ENCODE measurements at regions not wholly inside any gene's neighbourhood (a gene's known extent, or its start where the extent isn't known, plus 50 kb on each side); places are given as distances from the start of the nearest gene placed in this dataset.

- CTCF ChIA-PET: no interaction called here
- RAD21 ChIA-PET (ENCODE audit: low non-redundant PET in 1 of 2, low total read pairs in 2 of 2, uncharacterized antibody in 2 of 2, unreplicated experiment in 2 of 2): no interaction called here
- intact Hi-C loops (cut with micrococcal nuclease): no loop called here
- Histone ChIP-seq H3K9ac (ENCODE audit: low read length) (no peak overlapping the region), H3K9me2 (ENCODE audit: insufficient read depth) (no peaks in the 10 kb centered on the region), H3K4me1 (ENCODE audit: control insufficient read depth in 1 of 2, insufficient read depth in 2 of 2, low read length in 2 of 2) (no peaks in the 10 kb centered on the region), H3K79me2 (ENCODE audit: insufficient read depth, low read length) (no peaks in the 10 kb centered on the region), H3K9me3 (ENCODE audit: control insufficient read depth in 1 of 2, insufficient read depth in 1 of 2, low read depth in 1 of 2, low read length in 2 of 2) (no peaks in the 10 kb centered on the region), H3K27me3 (ENCODE audit: insufficient read depth, low read length) (no peaks in the 10 kb centered on the region), H4K20me1 (ENCODE audit: insufficient read depth) (no peaks in the 10 kb centered on the region), H2AFZ (ENCODE audit: low read depth, low read length, poor library complexity, severe bottlenecking) (no peak overlapping the region), H3K36me3 (ENCODE audit: control insufficient read depth in 1 of 2, insufficient read depth in 2 of 2, low read length in 2 of 2) (no peaks in the 10 kb centered on the region), H3K4me2 (ENCODE audit: low read length) (no peak overlapping the region), H3K27ac (ENCODE audit: low read depth, low read length) (no peak overlapping the region), H3K4me3 (replicated peaks in 1 of 2; ENCODE audit: low read depth in 1 of 2, low read length in 2 of 2) (no peak overlapping the region)
- TF ChIP-seq, protein P1, sequence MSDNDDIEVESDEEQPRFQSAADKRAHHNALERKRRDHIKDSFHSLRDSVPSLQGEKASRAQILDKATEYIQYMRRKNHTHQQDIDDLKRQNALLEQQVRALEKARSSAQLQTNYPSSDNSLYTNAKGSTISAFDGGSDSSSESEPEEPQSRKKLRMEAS (IDR thresholded peaks at IDR 0.05): no peak
- TF ChIP-seq POLR2AphosphoS5 (IDR thresholded peaks at IDR 0.05; ENCODE audit: low read depth, low read length) (no peak), ATF3 (IDR thresholded peaks at IDR 0.05) (no peak), TCF7L2 (IDR thresholded peaks at IDR 0.05; ENCODE audit: borderline replicate concordance, extremely low read depth, insufficient read depth, insufficient read length) (no peak), FOSL1 (IDR thresholded peaks at IDR 0.05; ENCODE audit: low read depth) (no peak), EGR1 (IDR thresholded peaks at IDR 0.05; ENCODE audit: low read depth) (no peak)
- TF ChIP-seq, protein P2, sequence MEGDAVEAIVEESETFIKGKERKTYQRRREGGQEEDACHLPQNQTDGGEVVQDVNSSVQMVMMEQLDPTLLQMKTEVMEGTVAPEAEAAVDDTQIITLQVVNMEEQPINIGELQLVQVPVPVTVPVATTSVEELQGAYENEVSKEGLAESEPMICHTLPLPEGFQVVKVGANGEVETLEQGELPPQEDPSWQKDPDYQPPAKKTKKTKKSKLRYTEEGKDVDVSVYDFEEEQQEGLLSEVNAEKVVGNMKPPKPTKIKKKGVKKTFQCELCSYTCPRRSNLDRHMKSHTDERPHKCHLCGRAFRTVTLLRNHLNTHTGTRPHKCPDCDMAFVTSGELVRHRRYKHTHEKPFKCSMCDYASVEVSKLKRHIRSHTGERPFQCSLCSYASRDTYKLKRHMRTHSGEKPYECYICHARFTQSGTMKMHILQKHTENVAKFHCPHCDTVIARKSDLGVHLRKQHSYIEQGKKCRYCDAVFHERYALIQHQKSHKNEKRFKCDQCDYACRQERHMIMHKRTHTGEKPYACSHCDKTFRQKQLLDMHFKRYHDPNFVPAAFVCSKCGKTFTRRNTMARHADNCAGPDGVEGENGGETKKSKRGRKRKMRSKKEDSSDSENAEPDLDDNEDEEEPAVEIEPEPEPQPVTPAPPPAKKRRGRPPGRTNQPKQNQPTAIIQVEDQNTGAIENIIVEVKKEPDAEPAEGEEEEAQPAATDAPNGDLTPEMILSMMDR (IDR thresholded peaks at IDR 0.05 in 2 of 3, conservative IDR thresholded peaks at IDR 0.05 in 1 of 3; ENCODE audit: borderline replicate concordance in 1 of 3, insufficient read depth in 1 of 3, low read depth in 2 of 3, low read length in 2 of 3): no peak
- POLR2A ChIA-PET: no interaction called here
- BruUV-seq (replicated peaks): no TSS peak
- ATAC-seq (no peak), DNase-seq (ENCODE audit: low read depth, low spot score) (no peak)
Observed at GRCh38 chr13:64234255-64234654, 2818.6 kb upstream of the PCDH20 start.

- intact Hi-C loops (cut with micrococcal nuclease): no loop called here
- RAD21 ChIA-PET (ENCODE audit: low non-redundant PET in 1 of 2, low total read pairs in 2 of 2, uncharacterized antibody in 2 of 2, unreplicated experiment in 2 of 2): no interaction called here
- no peak for TF ChIP-seq EZH2phosphoT487 (IDR thresholded peaks at IDR 0.05; ENCODE audit: borderline replicate concordance)
- TF ChIP-seq ELF1 (IDR thresholded peaks at IDR 0.05; ENCODE audit: borderline replicate concordance, low read depth): no peak
- no peak for TF ChIP-seq ZNF274 (IDR thresholded peaks at IDR 0.05; ENCODE audit: low read depth, low read length)
- no peak for TF ChIP-seq FOSL1 (IDR thresholded peaks at IDR 0.05; ENCODE audit: low read depth)
- no peak for TF ChIP-seq RAD21 (IDR thresholded peaks at IDR 0.05; ENCODE audit: low read depth)
- no peak for TF ChIP-seq YY1 (IDR thresholded peaks at IDR 0.05; ENCODE audit: extremely low read depth, insufficient replicate concordance, low read depth, low read length)
- no peak for TF ChIP-seq ATF3 (IDR thresholded peaks at IDR 0.05)
- TF ChIP-seq EGR1 (IDR thresholded peaks at IDR 0.05; ENCODE audit: low read depth): no peak
- no peak for TF ChIP-seq POLR2AphosphoS5 (IDR thresholded peaks at IDR 0.05; ENCODE audit: low read depth, low read length)
- CTCF ChIA-PET: no interaction called here
- no peaks in the 10 kb centered on the region for H3K9me2 ChIP-seq (ENCODE audit: insufficient read depth)
- no peak for DNase-seq (ENCODE audit: low read depth, low spot score)
- no peaks in the 10 kb centered on the region for H3K4me1 ChIP-seq (ENCODE audit: control insufficient read depth in 1 of 2, insufficient read depth in 2 of 2, low read length in 2 of 2)
- H3K79me2 ChIP-seq (ENCODE audit: insufficient read depth, low read length): no peaks in the 10 kb centered on the region
- H3K36me3 ChIP-seq (ENCODE audit: control insufficient read depth in 1 of 2, insufficient read depth in 2 of 2, low read length in 2 of 2): no peaks in the 10 kb centered on the region
- no peaks in the 10 kb centered on the region for H4K20me1 ChIP-seq (ENCODE audit: insufficient read depth)
- POLR2A ChIA-PET: no interaction called here
- H2AFZ ChIP-seq (ENCODE audit: low read depth, low read length, poor library complexity, severe bottlenecking): no peak overlapping the region
- H3K27me3 ChIP-seq (ENCODE audit: insufficient read depth, low read length): no peaks in the 10 kb centered on the region
- no peak overlapping the region for H3K4me3 ChIP-seq (replicated peaks in 1 of 2; ENCODE audit: low read depth in 1 of 2, low read length in 2 of 2)
- H3K9ac ChIP-seq (ENCODE audit: low read length): no peak overlapping the region
- H3K27ac ChIP-seq (ENCODE audit: low read depth, low read length): no peak overlapping the region
- BruUV-seq (replicated peaks): no TSS peak
- H3K9me3 ChIP-seq (ENCODE audit: control insufficient read depth in 1 of 2, insufficient read depth in 1 of 2, low read depth in 1 of 2, low read length in 2 of 2): no peaks in the 10 kb centered on the region
- H3K4me2 ChIP-seq (ENCODE audit: low read length): no peak overlapping the region
- no peak for ATAC-seq
Observed at GRCh38 chr13:64223016-64223415, 2807.4 kb upstream of the PCDH20 start.

Data from HCT116 (cell line).